ENCODE measurements at regions not wholly inside any gene's neighbourhood (a gene's known extent, or its start where the extent isn't known, plus 50 kb on each side); places are given as distances from the start of the nearest gene placed in this dataset.

DNA sequence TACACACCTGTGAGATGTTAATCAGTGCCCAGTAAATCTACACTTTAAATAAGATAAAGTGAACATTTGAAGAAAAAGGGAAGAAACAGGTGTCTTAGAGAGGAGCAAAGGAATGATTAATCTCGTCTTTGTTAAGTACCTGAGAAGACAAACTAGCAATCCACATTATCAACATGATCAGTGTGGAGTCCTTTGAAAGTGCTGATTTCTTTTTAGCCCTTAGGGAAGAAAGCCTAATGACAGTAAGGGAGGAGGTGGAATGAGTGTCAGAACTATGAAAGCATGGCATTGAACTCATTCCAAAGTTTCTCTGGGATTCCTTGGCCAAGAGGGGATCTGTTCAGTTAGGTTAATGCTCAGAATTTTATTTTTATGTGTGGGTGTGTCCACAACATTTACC, 1109.0 kb upstream of the ACO1 start:
- intact Hi-C loops (cut with micrococcal nuclease) = no loop called here
- Histone ChIP-seq H3K36me3 (no peaks in the 10 kb centered on the region), H3K9me3 (replicated peaks) (no peaks in the 10 kb centered on the region), H3K4me3 (no peak overlapping the region), H3K27me3 (ENCODE audit: low read depth) (no peaks in the 10 kb centered on the region), H3K4me1 (no peaks in the 10 kb centered on the region), H3K27ac (replicated peaks) (no peak overlapping the region)
- TF ChIP-seq, protein P1, sequence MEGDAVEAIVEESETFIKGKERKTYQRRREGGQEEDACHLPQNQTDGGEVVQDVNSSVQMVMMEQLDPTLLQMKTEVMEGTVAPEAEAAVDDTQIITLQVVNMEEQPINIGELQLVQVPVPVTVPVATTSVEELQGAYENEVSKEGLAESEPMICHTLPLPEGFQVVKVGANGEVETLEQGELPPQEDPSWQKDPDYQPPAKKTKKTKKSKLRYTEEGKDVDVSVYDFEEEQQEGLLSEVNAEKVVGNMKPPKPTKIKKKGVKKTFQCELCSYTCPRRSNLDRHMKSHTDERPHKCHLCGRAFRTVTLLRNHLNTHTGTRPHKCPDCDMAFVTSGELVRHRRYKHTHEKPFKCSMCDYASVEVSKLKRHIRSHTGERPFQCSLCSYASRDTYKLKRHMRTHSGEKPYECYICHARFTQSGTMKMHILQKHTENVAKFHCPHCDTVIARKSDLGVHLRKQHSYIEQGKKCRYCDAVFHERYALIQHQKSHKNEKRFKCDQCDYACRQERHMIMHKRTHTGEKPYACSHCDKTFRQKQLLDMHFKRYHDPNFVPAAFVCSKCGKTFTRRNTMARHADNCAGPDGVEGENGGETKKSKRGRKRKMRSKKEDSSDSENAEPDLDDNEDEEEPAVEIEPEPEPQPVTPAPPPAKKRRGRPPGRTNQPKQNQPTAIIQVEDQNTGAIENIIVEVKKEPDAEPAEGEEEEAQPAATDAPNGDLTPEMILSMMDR (IDR thresholded peaks at IDR 0.05; ENCODE audit: borderline replicate concordance) = no peak
- DNase-seq = no peak

DNA sequence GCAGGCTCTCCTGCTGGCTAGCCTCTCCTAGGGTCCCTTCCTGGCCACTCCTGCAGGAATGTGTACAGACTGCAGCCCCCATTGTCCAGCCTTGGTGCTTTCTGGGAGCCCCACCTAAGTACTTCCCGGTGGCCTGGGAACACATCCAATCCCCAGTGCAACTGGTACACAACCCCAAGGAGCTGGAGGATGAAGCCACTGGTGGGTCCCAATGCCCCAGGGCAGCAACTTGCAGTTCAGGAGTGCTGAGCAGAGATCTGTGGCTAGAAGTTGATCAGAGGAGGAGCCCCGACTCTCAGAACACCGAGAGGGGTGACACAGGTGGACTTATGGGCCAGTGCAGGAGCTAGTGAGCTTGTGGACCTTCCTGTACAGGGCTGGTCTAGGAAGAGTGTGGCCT, 1093.7 kb upstream of the ACO1 start:
- Histone ChIP-seq H3K36me3 (no peaks in the 10 kb centered on the region), H3K4me3 (no peak overlapping the region), H3K27ac (replicated peaks) (no peak overlapping the region), H3K27me3 (ENCODE audit: low read depth) (no peaks in the 10 kb centered on the region), H3K9me3 (replicated peaks) (no peaks in the 10 kb centered on the region), H3K4me1 (no peaks in the 10 kb centered on the region)
- TF ChIP-seq, protein P1 (IDR thresholded peaks at IDR 0.05; ENCODE audit: borderline replicate concordance) = no peak
- intact Hi-C loops (cut with micrococcal nuclease) = no loop called here
- DNase-seq = no peak

DNA sequence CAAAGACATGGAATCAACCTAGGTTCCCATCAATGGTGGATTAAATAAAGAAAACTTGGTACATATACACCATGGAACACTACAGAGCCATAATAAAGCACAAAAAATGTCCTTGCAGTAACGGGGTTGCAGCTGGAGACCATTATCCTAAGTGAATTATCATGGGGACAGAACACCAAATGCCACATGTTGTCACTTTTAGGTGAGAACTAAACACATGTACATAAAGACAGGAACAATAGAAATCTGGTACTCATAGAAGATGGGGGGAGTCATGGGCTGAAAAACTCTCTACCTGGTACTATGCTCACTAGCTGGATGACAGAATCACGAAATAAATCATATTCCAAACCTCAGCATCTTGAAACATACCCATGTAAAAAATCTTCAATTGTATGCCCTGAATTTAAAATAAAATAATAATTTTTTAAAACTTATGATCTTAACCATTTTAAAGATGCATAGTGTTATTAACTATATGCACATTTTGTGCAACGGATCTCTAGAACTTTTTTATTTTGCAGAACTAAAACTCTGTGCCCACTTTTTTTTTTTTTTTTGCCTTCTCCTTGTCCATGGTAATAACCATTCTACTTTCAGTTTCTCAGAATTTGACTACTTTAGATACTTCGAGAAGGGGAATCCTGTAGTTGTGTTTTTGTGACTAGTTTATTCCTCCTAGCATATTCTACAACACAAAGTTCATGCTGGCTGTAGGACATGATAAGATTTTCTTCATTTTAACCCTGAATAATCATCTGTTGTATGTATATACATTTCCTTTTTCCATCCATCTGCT, 1081.6 kb upstream of the ACO1 start:
- Histone ChIP-seq H3K4me3 (no peak overlapping the region), H3K9me3 (replicated peaks) (peaks cover 3% of the 10 kb centered on the region), H3K27me3 (ENCODE audit: low read depth) (no peaks in the 10 kb centered on the region), H3K36me3 (no peaks in the 10 kb centered on the region), H3K27ac (replicated peaks) (no peak overlapping the region), H3K4me1 (no peaks in the 10 kb centered on the region)
- TF ChIP-seq, protein P1 (IDR thresholded peaks at IDR 0.05; ENCODE audit: borderline replicate concordance) = no peak
- no peak for DNase-seq
- intact Hi-C loops (cut with micrococcal nuclease) = no loop called here

DNA sequence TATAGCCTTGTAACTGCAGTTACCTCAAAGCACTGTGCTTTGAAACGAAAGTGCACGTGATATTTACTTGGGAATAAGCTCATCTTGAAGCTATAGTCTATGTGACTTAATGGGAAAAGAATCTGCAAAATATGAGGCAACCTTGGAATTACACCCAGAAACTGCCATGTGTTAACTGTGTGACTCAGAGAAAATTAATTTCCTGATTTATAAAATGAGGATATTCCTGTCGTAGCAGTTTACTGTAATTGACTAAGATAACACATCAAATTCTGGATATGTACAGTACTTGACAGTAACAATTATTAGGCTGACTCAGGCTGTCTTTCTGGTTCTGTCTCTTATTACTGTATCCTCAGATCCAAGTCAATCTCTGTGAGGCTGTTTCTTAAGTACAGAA, 1079.9 kb upstream of the ACO1 start:
- Histone ChIP-seq H3K9me3 (replicated peaks) (peaks cover 3% of the 10 kb centered on the region), H3K4me1 (no peaks in the 10 kb centered on the region), H3K4me3 (no peak overlapping the region), H3K36me3 (no peaks in the 10 kb centered on the region), H3K27me3 (ENCODE audit: low read depth) (no peaks in the 10 kb centered on the region), H3K27ac (replicated peaks) (no peak overlapping the region)
- TF ChIP-seq, protein P1 (IDR thresholded peaks at IDR 0.05; ENCODE audit: borderline replicate concordance) = no peak
- DNase-seq = no peak
- intact Hi-C loops (cut with micrococcal nuclease) = no loop called here

DNA sequence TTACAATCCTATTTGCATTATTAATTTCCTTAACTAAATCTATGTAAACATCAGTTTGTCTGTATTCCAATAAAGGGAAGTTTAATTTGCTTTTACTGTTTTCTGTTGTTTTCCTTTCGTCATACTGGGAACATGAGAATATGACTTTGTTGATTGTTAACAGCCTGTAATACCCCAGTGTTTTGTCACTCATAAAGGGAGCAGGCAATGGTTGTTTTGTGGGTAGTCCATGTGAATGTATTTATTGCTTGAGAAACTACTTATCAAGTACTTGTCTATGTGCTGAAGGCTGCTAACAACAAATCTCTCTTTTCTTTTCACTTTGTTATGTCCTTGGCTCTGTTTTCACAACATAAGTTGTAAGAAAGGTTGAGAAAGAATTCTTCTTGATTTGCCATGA, 1070.2 kb upstream of the ACO1 start:
- no peaks in the 10 kb centered on the region for H3K27me3 ChIP-seq (ENCODE audit: low read depth)
- DNase-seq = no peak
- no peak overlapping the region for H3K4me3 ChIP-seq
- intact Hi-C loops (cut with micrococcal nuclease) = loop anchor here (10.0 kb wide), 1 partner anchor 61 kb away; no protein-coding TSS in a partner anchor
- H3K27ac ChIP-seq (replicated peaks) = no peak overlapping the region
- H3K36me3 ChIP-seq = no peaks in the 10 kb centered on the region
- no peaks in the 10 kb centered on the region for H3K4me1 ChIP-seq
- TF ChIP-seq, protein P1 (IDR thresholded peaks at IDR 0.05; ENCODE audit: borderline replicate concordance) = no peak
- no peaks in the 10 kb centered on the region for H3K9me3 ChIP-seq (replicated peaks)

Data from left ventricle myocardium inferior (tissue), 1 donor.